22Rv1 (cell line): ENCODE measurements at regions not wholly inside any gene's neighbourhood (a gene's known extent, or its start where the extent isn't known, plus 50 kb on each side); places are given as distances from the start of the nearest gene placed in this dataset.

ENCODE experiments used
- H3K27ac ChIP-seq: fragments of 450-650 bp; 2 replicates; pipeline ENCODE4 v1.5.1; 2017
- ZFX ChIP-seq: fragments of 450-650 bp; IDR thresholded peaks from 2 replicates; pipeline ENCODE4 v1.6.1; 2017; ENCODE audit warnings: antibody characterized with exemption, borderline replicate concordance
- TF ChIP-seq, protein P1 (sequence below): fragments of 450-650 bp; IDR thresholded peaks from 2 replicates; pipeline ENCODE4 v1.5.1; 2017; ENCODE audit warnings: mild to moderate bottlenecking

DNA sequence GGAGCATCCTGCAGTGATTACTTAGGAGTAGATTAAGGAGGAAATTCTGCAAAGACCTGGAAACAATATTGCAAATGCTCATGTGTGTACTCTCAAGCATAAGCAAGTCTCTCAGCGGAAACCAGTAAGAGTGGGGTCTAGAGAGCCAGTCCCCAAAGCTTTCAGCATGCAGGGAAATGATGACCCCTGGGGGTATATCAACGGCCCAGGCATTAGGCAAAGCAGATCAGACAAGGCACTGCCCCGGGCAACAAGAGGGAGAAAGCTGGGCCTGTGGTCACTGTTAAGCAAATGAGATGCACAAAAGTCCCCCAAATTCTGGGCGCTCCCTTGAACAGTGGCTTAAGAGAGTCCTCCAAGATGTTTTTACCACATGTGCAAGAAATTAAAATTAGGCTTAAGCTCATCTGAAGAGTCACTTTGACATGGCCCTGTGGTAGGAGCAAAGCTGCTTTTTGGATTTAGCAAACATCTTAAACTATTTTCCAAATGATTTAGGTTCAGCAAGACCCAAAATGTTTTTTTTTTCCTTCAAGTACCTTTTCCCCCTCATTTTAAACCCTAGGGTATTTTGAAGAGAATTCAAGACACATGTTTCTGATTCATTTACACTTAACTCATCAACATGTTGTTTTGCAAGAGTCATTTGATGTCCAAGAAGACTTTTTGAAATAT, 457.1 kb upstream of the TBX3 start:
- H3K27ac ChIP-seq, result no peak overlapping the region
- TF ChIP-seq ZFX, result no peak
- TF ChIP-seq, protein P1, sequence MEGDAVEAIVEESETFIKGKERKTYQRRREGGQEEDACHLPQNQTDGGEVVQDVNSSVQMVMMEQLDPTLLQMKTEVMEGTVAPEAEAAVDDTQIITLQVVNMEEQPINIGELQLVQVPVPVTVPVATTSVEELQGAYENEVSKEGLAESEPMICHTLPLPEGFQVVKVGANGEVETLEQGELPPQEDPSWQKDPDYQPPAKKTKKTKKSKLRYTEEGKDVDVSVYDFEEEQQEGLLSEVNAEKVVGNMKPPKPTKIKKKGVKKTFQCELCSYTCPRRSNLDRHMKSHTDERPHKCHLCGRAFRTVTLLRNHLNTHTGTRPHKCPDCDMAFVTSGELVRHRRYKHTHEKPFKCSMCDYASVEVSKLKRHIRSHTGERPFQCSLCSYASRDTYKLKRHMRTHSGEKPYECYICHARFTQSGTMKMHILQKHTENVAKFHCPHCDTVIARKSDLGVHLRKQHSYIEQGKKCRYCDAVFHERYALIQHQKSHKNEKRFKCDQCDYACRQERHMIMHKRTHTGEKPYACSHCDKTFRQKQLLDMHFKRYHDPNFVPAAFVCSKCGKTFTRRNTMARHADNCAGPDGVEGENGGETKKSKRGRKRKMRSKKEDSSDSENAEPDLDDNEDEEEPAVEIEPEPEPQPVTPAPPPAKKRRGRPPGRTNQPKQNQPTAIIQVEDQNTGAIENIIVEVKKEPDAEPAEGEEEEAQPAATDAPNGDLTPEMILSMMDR, result no peak

DNA sequence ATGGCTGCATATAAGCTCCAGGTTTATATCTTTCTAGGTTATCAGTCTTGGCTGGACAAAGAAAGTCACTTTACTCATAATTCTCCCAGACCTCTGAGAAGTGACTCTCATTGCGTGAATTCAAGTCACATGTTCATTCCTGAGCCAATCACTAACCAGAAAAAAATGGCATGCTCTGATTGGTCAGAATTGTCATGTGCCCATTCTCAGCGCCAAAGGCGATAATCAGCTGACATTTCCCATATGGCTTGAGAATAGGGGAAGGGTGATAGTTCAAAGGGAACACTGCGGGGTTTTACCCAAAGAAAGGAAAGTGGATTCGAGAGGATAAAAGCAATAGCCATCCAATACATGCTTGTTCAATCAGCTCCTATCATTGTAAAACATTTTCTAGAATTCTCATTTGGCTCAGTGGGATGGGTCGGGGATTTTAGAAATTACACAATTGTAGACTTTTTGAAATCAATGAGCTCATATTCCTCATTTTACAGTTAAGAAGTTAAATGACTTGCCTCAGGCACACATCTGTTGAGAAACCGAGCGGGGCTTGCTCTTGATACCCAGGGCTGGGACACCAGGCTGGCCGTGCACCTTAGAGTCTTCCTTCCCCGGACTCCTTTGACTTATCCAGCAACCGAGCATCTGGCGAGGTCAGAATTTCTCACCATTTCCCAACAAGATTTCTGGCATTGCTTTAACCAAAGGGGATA, 454.0 kb upstream of the TBX3 start:
- TF ChIP-seq, protein P1, result no peak
- no peak for TF ChIP-seq ZFX
- no peak overlapping the region for H3K27ac ChIP-seq

DNA sequence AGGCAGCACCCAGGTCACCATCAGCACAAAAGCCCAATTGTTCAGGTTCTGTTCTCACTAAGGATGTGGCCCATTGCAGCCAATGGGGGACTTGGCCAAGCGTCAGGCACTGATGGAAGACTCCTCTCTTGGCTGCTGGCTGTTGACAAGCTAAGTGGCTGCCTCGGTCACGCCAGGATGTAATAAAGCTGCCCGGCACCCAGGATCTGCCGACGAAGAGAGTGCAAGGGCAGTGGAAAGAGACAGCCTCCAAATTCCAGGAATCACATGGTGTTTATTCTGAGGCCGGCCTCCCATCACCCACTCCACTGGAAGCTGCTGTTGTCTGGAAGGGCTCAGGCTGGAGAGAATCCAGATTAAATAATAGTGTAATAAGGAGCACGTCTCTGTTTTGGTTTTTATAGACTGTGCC, 451.8 kb upstream of the TBX3 start:
- no peak overlapping the region for H3K27ac ChIP-seq
- TF ChIP-seq, protein P1, result no peak
- TF ChIP-seq ZFX, result no peak

DNA sequence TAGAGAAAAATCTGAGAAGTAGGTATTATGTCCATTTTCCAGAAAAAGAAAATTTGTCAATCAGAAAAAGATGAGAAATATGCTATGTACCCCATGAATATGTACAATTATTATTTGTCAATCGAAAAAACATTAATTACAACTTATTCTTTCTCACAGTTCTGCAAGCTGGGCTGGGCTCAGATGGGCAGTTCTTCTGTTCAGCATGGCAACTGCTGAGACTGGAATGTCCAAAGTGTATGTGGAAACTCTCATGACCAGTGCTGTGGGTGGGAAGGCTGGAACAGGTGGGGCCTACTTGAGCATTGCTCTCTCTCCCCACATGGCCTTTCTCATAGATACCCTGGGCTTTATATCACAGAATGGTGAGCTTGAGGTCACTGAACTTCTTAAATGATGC, 450.3 kb upstream of the TBX3 start:
- no peak overlapping the region for H3K27ac ChIP-seq
- TF ChIP-seq ZFX, result no peak
- TF ChIP-seq, protein P1, result no peak

DNA sequence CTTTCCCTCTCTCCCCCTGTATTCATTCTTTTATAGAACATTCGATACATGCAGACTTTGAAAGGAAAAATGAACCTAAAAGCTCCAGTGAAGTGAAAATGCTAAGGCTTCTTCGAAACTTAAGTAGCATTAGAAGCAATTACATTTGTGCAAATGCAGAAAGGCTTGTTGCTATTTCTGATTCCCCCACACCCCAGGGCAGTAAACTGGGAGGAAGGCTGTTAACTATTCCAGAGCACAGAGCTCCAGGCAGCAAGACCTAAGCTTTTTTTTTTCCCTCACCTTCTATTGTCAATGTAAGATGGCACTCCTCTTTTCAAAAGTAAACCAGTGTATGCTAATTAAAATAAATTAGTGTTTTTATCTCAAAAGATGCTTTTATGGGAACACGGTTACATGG, 448.9 kb upstream of the TBX3 start:
- TF ChIP-seq, protein P1, result no peak
- no peak for TF ChIP-seq ZFX
- H3K27ac ChIP-seq, result no peak overlapping the region

DNA sequence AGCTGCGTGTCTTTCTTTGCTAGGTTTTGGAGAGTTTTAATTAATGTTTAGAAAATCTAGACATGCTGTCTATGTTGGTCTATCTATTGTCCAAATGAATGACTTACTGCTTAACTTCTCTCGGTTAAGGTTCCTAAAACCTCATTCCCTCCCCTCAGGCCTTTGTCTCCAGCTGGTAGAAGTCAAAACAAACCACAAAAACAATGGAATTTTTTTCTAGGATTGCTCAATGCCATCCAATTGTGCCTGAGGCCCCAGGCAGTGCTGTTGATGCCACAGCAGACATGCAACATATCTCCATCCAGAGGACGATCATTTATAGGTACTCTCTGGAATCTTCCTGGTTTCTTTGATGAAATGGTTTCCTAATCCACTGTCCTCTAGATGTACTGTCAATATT, 448.2 kb upstream of the TBX3 start:
- no peak for TF ChIP-seq ZFX
- TF ChIP-seq, protein P1, result no peak

DNA sequence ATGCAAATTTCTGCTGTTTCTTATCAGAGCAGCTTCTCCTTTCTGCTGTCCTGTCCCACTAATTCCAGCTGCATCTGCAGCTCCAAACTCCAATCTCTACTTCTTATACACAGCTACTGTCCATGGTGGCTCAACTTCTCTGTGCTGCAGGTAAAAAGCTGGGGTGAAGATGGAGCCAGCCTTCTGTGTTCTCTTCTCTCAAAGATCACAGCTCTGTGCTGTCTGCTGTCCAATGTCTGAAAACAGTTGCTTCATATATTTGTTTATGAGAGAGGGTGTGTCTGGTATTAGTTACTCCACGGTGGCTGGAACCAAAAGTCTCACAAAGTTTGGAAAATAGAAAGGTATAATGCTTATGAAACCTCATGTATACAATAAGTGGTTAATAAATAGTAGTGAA, 445.8 kb upstream of the TBX3 start:
- TF ChIP-seq, protein P1, result no peak
- TF ChIP-seq ZFX, result no peak
- no peak overlapping the region for H3K27ac ChIP-seq

More for the DNA sequence above, 448.2 kb upstream of the TBX3 start:
- no peak overlapping the region for H3K27ac ChIP-seq
